ENCODE measurements at regions not wholly inside any gene's neighbourhood (a gene's known extent, or its start where the extent isn't known, plus 50 kb on each side); places are given as distances from the start of the nearest gene placed in this dataset.

DNA sequence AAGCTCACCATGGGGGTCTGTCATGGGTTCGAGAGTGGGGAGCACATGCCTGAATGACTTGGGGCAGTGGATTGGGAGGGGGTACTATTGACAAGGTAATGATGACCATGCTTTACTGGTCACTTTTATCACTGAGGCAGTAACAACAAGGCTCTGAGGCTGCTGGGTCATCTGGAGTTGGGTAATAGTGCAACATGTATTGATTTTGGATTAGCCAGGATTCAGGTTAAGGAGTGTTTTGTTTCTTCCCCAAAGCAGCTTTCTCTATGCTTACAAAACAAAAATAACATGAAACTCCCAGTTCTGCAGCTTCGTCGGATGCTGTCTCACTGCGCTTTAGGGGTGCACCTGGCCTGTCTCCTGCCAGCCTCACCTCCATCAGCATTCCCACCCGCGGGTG, 155.3 kb downstream of the GADD45G start:
- TF ChIP-seq GATA2 (IDR thresholded peaks at IDR 0.05; ENCODE audit: low read depth, low read length) = no peak
- no peak for TF ChIP-seq GATA3 (IDR thresholded peaks at IDR 0.05; ENCODE audit: low read depth, low read length)

All from SH-SY5Y (cell line).